Trophoblast cell (in vitro differentiated cells and primary cell): ENCODE measurements at regions not wholly inside any gene's neighbourhood (a gene's known extent, or its start where the extent isn't known, plus 50 kb on each side); places are given as distances from the start of the nearest gene placed in this dataset.
A peak's percentile ranks its signal among the peaks of the same experiment; 100 is the strongest.

Experiments
- DNase-seq, 2 donors: peaks; one replicate each; pipeline ENCODE4 v3.0.0-alpha.2; 2016
- H2AFZ ChIP-seq: 2 replicates; pipeline ENCODE4 v1.6.1; 2013; ENCODE audit warnings: low read length, moderate library complexity, mild to moderate bottlenecking; ENCODE audit not compliant: insufficient read depth, poor library complexity
- H2AK5ac ChIP-seq: 2 replicates; pipeline ENCODE4 v1.6.1; 2013; ENCODE audit warnings: mild to moderate bottlenecking, low read length
- H2BK120ac ChIP-seq: 2 replicates; pipeline ENCODE4 v1.6.1; 2013; ENCODE audit warnings: low read length, mild to moderate bottlenecking, moderate library complexity; ENCODE audit not compliant: insufficient read depth, poor library complexity
- H2BK12ac ChIP-seq: 2 replicates; pipeline ENCODE4 v1.6.1; 2013; ENCODE audit warnings: mild to moderate bottlenecking, low read length, moderate library complexity
- H2BK5ac ChIP-seq: 2 replicates; pipeline ENCODE4 v1.6.1; 2013; ENCODE audit warnings: low read length, low read depth, moderate library complexity, mild to moderate bottlenecking; ENCODE audit not compliant: poor library complexity
- H3K14ac ChIP-seq: 2 replicates; pipeline ENCODE4 v1.6.1; 2013; ENCODE audit warnings: mild to moderate bottlenecking, low read length
- H3K18ac ChIP-seq: 2 replicates; pipeline ENCODE4 v1.6.1; 2013; ENCODE audit warnings: mild to moderate bottlenecking, low read length
- H3K23ac ChIP-seq: 2 replicates; pipeline ENCODE4 v1.6.1; 2013; ENCODE audit warnings: low read length
- H3K27ac ChIP-seq: 2 replicates; pipeline ENCODE4 v1.5.1; 2013; ENCODE audit warnings: low read depth, mild to moderate bottlenecking, inconsistent platforms, low read length, moderate library complexity
- H3K27me3 ChIP-seq: 2 replicates; pipeline ENCODE4 v1.6.1; 2013; ENCODE audit warnings: inconsistent platforms, mild to moderate bottlenecking, low read length, moderate library complexity; ENCODE audit not compliant: insufficient read depth
- H3K36me3 ChIP-seq, 2 experiments: 1 replicate in 1 of 2; 2 replicates in 1 of 2; pipeline ENCODE4 v1.6.1; 2013; ENCODE audit warnings: low read length in 2 of 2, mild to moderate bottlenecking in 2 of 2, moderate library complexity in 1 of 2; ENCODE audit not compliant: insufficient read depth in 2 of 2, control insufficient read depth in 1 of 2
- H3K4ac ChIP-seq: 2 replicates; pipeline ENCODE4 v1.6.1; 2013; ENCODE audit warnings: low read depth, mild to moderate bottlenecking, low read length, moderate library complexity
- H3K4me1 ChIP-seq, 2 experiments: 1 replicate in 1 of 2; 2 replicates in 1 of 2; pipeline ENCODE4 v1.6.1; 2013; ENCODE audit warnings: low read length in 2 of 2, mild to moderate bottlenecking in 2 of 2, moderate library complexity in 1 of 2; ENCODE audit not compliant: insufficient read depth in 2 of 2, control insufficient read depth in 1 of 2
- H3K4me2 ChIP-seq: 2 replicates; pipeline ENCODE4 v1.6.1; 2013; ENCODE audit warnings: inconsistent platforms, mild to moderate bottlenecking, low read length, moderate library complexity
- H3K4me3 ChIP-seq: 2 replicates; pipeline ENCODE4 v1.5.1; 2013; ENCODE audit warnings: mild to moderate bottlenecking, low read depth, low read length, inconsistent platforms
- H3K79me1 ChIP-seq: one replicate; pipeline ENCODE4 v1.6.1; 2013; ENCODE audit warnings: low read length
- H3K79me2 ChIP-seq: 2 replicates; pipeline ENCODE4 v1.6.1; 2013; ENCODE audit warnings: low read length, mild to moderate bottlenecking; ENCODE audit not compliant: control insufficient read depth, insufficient read depth, poor library complexity
- H3K9ac ChIP-seq: 2 replicates; pipeline ENCODE4 v1.6.1; 2013; ENCODE audit warnings: mild to moderate bottlenecking, low read length
- H3K9me3 ChIP-seq: 2 replicates; pipeline ENCODE4 v1.6.1; 2013; ENCODE audit warnings: low read depth, mild to moderate bottlenecking, control low read depth, inconsistent platforms, low read length; ENCODE audit not compliant: insufficient read depth
- H4K12ac ChIP-seq: 2 replicates; pipeline ENCODE4 v1.6.1; 2013; ENCODE audit warnings: low read depth, mild to moderate bottlenecking, low read length, moderate library complexity
- H4K8ac ChIP-seq: 2 replicates; pipeline ENCODE4 v1.6.1; 2013; ENCODE audit warnings: low read depth, mild to moderate bottlenecking, low read length, moderate library complexity
- H4K91ac ChIP-seq: one replicate; pipeline ENCODE4 v1.6.1; 2013; ENCODE audit warnings: low read depth, mild to moderate bottlenecking, low read length, moderate library complexity
- WGBS: extraction: QIAGEN DNeasy Blood & Tissue Kit; methylation state at CpG from one replicate; pipeline ENCODE4 v1.1.7; 2013; ENCODE audit warnings: missing lambda C conversion rate; ENCODE audit not compliant: insufficient read length, insufficient coverage; ENCODE audit errors: extremely low coverage; 5-methylcytosine and 5-hydroxymethylcytosine counted together

GRCh38 chr11:45450189-45450588 is 164.0 kb upstream of the SYT13 start:
- no peak overlapping the region for H2BK120ac ChIP-seq
- no peak overlapping the region for H2BK5ac ChIP-seq
- no peaks in the 10 kb centered on the region for H3K9me3 ChIP-seq
- WGBS: no CpG with 5 or more reads among the region's 3 CpGs
- no peaks in the 10 kb centered on the region for H3K27me3 ChIP-seq
- no peak for DNase-seq
- no peak overlapping the region for H3K14ac ChIP-seq
- no peak overlapping the region for H2AK5ac ChIP-seq
- H4K91ac ChIP-seq: no peak overlapping the region
- H3K23ac ChIP-seq: no peak overlapping the region
- H3K36me3 ChIP-seq: no peaks in the 10 kb centered on the region
- no peak overlapping the region for H3K4me3 ChIP-seq
- no peak overlapping the region for H3K18ac ChIP-seq
- H3K79me1 ChIP-seq: no peaks in the 10 kb centered on the region
- no peak overlapping the region for H2AFZ ChIP-seq
- no peak overlapping the region for H3K9ac ChIP-seq
- no peaks in the 10 kb centered on the region for H3K4me1 ChIP-seq
- no peak overlapping the region for H4K12ac ChIP-seq
- H3K4ac ChIP-seq: no peak overlapping the region
- H2BK12ac ChIP-seq: no peak overlapping the region
- H3K4me2 ChIP-seq: no peak overlapping the region
- H4K8ac ChIP-seq: no peak overlapping the region
- H3K79me2 ChIP-seq: no peaks in the 10 kb centered on the region
- no peak overlapping the region for H3K27ac ChIP-seq

- Histone ChIP-seq H3K27me3 (no peaks in the 10 kb centered on the region), H3K23ac (no peak overlapping the region), H2BK5ac (no peak overlapping the region), H4K91ac (no peak overlapping the region), H3K9ac (no peak overlapping the region), H3K79me2 (no peaks in the 10 kb centered on the region), H3K18ac (no peak overlapping the region), H3K4me2 (no peak overlapping the region), H3K4ac (no peak overlapping the region), H2AFZ (no peak overlapping the region), H4K8ac (no peak overlapping the region), H3K14ac (no peak overlapping the region), H3K4me3 (peak overlapping the region; percentile 49), H2BK12ac (no peak overlapping the region), H3K36me3 (no peaks in the 10 kb centered on the region), H2AK5ac (no peak overlapping the region), H2BK120ac (no peak overlapping the region), H4K12ac (no peak overlapping the region), H3K79me1 (no peaks in the 10 kb centered on the region), H3K27ac (no peak overlapping the region), H3K9me3 (no peaks in the 10 kb centered on the region), H3K4me1 (no peaks in the 10 kb centered on the region)
- DNase-seq: no peak
- WGBS: no CpG with 5 or more reads among the region's 9 CpGs
Measured at GRCh38 chr11:45449036-45449601, 163.0 kb upstream of the SYT13 start.

GRCh38 chr11:45448561-45448960 is 162.4 kb upstream of the SYT13 start:
- Histone ChIP-seq H3K9me3 (no peaks in the 10 kb centered on the region), H4K12ac (no peak overlapping the region), H2BK5ac (no peak overlapping the region), H3K27me3 (no peaks in the 10 kb centered on the region), H3K4me3 (peak overlapping the region; percentile 40), H3K9ac (no peak overlapping the region), H4K8ac (no peak overlapping the region), H3K23ac (no peak overlapping the region), H3K79me1 (no peaks in the 10 kb centered on the region), H3K79me2 (no peaks in the 10 kb centered on the region), H4K91ac (no peak overlapping the region), H2AFZ (no peak overlapping the region), H3K36me3 (no peaks in the 10 kb centered on the region), H3K27ac (no peak overlapping the region), H3K14ac (no peak overlapping the region), H3K4me2 (no peak overlapping the region), H2BK12ac (no peak overlapping the region), H2BK120ac (no peak overlapping the region), H2AK5ac (no peak overlapping the region), H3K18ac (no peak overlapping the region), H3K4ac (no peak overlapping the region), H3K4me1 (no peaks in the 10 kb centered on the region)
- no peak for DNase-seq
- no CpG with 5 or more reads among the region's 5 CpGs for WGBS

- H3K9me3 ChIP-seq: no peaks in the 10 kb centered on the region
- H2BK5ac ChIP-seq: no peak overlapping the region
- no peaks in the 10 kb centered on the region for H3K36me3 ChIP-seq
- H3K4me1 ChIP-seq: no peaks in the 10 kb centered on the region
- H3K4me3 ChIP-seq: no peak overlapping the region
- no peak overlapping the region for H2BK12ac ChIP-seq
- H3K9ac ChIP-seq: no peak overlapping the region
- H3K4me2 ChIP-seq: no peak overlapping the region
- H3K23ac ChIP-seq: no peak overlapping the region
- no CpG with 5 or more reads among the region's 8 CpGs for WGBS
- H4K8ac ChIP-seq: no peak overlapping the region
- H4K91ac ChIP-seq: no peak overlapping the region
- no peak overlapping the region for H3K14ac ChIP-seq
- no peak overlapping the region for H2AFZ ChIP-seq
- H3K79me2 ChIP-seq: no peaks in the 10 kb centered on the region
- no peaks in the 10 kb centered on the region for H3K79me1 ChIP-seq
- H3K18ac ChIP-seq: no peak overlapping the region
- H2AK5ac ChIP-seq: no peak overlapping the region
- no peak overlapping the region for H3K27ac ChIP-seq
- no peak overlapping the region for H2BK120ac ChIP-seq
- H3K27me3 ChIP-seq: no peaks in the 10 kb centered on the region
- no peak overlapping the region for H4K12ac ChIP-seq
- no peak for DNase-seq
- H3K4ac ChIP-seq: no peak overlapping the region
Measured at GRCh38 chr11:45446998-45447397, 160.9 kb upstream of the SYT13 start.
